Sigmoid colon (tissue), 4 donors: ENCODE measurements at regions not wholly inside any gene's neighbourhood (a gene's known extent, or its start where the extent isn't known, plus 50 kb on each side); places are given as distances from the start of the nearest gene placed in this dataset.

ENCODE experiments used
- EP300 ChIP-seq, 4 donors: sonication (generic); formaldehyde crosslinking; IDR thresholded peaks; one replicate each; pipeline ENCODE4 v1.6.1; 2017; ENCODE audit warnings: antibody characterized with exemption in 4 of 4
- POLR2A ChIP-seq, 2 donors: fragments of 450-650 bp; IDR thresholded peaks; one replicate each; pipeline ENCODE4 v1.6.1; 2016; ENCODE audit warnings: antibody characterized with exemption in 2 of 2, mild to moderate bottlenecking in 2 of 2, moderate library complexity in 2 of 2
- POLR2AphosphoS5 ChIP-seq, 4 donors: sonication (generic); formaldehyde crosslinking; IDR thresholded peaks; one replicate each; pipeline ENCODE4 v1.6.1; 2017; ENCODE audit warnings: antibody characterized with exemption in 4 of 4
- TF ChIP-seq, protein P1 (sequence below), 4 experiments: fragments of 450-650 bp in 3 of 4; fragments of 200-600 bp in 1 of 4; IDR thresholded peaks; one replicate each; pipeline ENCODE4 v1.5.1; 2016 to 2019; ENCODE audit warnings: antibody characterized with exemption in 4 of 4, mild to moderate bottlenecking in 3 of 4, moderate library complexity in 2 of 4

DNA sequence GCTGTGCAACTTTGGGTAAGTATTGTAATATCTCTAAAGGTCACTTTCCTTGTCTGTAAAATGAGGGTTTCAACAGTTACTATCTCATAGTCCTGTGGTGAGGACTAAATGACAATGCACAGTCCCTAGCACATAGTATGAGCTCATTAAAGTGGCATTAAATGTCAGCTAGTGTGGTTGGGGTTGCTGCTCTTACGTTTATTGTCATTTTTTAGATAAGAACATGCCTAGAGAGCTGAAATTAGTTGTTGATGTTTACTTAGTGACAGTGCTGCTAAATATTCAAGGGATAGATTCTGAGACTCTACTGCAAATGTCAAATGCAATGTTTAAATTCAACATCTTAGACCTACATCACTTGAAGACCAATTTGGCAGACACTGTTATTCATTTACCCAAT lies 356.1 kb upstream of the ETAA1 start:
- TF ChIP-seq POLR2A (IDR thresholded peaks at IDR 0.05) (no peak), POLR2AphosphoS5 (IDR thresholded peaks at IDR 0.05) (no peak), EP300 (IDR thresholded peaks at IDR 0.05) (no peak)
- TF ChIP-seq, protein P1, sequence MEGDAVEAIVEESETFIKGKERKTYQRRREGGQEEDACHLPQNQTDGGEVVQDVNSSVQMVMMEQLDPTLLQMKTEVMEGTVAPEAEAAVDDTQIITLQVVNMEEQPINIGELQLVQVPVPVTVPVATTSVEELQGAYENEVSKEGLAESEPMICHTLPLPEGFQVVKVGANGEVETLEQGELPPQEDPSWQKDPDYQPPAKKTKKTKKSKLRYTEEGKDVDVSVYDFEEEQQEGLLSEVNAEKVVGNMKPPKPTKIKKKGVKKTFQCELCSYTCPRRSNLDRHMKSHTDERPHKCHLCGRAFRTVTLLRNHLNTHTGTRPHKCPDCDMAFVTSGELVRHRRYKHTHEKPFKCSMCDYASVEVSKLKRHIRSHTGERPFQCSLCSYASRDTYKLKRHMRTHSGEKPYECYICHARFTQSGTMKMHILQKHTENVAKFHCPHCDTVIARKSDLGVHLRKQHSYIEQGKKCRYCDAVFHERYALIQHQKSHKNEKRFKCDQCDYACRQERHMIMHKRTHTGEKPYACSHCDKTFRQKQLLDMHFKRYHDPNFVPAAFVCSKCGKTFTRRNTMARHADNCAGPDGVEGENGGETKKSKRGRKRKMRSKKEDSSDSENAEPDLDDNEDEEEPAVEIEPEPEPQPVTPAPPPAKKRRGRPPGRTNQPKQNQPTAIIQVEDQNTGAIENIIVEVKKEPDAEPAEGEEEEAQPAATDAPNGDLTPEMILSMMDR (IDR thresholded peaks at IDR 0.05): no peak
